MM.1S (cell line): ENCODE measurements at regions not wholly inside any gene's neighbourhood (a gene's known extent, or its start where the extent isn't known, plus 50 kb on each side); places are given as distances from the start of the nearest gene placed in this dataset.

Source experiments
- CTCF ChIP-seq: fragments of 300-600 bp; sonication (generic); IDR thresholded peaks from 2 replicates; pipeline ENCODE4 v1.5.1; 2016; ENCODE audit warnings: antibody characterized with exemption, low read length, mixed read lengths
- EZH2 ChIP-seq: fragments of 300-600 bp; sonication (generic); optimal IDR thresholded peaks from 2 replicates; pipeline ENCODE3; 2017; ENCODE audit warnings: low read depth, mild to moderate bottlenecking, antibody characterized with exemption, low read length, mixed read lengths
- EZH2phosphoT487 ChIP-seq: fragments of 300-600 bp; sonication (generic); IDR thresholded peaks from 2 replicates; pipeline ENCODE4 v1.6.1; 2018; ENCODE audit warnings: antibody characterized with exemption, low read length

GRCh38 chr12:115085594-115085993, 401.6 kb upstream of the TBX3 start:
- TF ChIP-seq EZH2 (no peak), CTCF (no peak), EZH2phosphoT487 (no peak)
